ENCODE measurements at regions not wholly inside any gene's neighbourhood (a gene's known extent, or its start where the extent isn't known, plus 50 kb on each side); places are given as distances from the start of the nearest gene placed in this dataset.

DNA sequence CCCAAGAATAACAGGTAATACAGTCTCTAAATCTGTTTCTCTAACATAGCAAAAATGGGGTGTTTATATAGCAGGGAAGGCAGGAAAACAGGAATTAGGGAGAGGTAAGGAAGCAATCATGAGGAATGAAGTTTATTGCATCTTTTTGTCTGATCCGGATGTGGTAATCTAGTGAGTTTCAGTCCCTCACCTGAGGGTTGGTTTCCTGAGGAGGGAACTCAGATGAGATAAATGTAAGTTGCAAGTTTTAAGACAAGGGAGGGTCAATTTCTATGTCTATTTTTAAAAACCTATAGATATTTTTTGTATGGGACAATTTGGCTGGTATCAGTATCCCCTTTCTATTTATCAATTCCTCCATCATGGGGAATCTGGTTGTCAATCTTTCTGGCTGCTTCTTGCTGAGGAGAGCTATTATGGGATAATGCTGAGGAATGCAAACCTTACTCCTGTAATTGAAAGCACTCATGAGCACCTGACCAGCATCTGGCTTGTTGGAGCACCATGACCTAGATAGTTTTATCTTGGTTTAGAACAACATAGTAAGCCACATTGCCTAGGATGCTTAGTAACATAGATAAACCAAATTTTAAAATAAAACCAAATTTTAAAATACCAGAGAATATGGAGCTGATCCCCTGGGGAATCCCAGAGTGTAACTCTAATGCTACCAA, 130.1 kb downstream of the ADAM29 start:
- Histone ChIP-seq H2AFZ (ENCODE audit: control insufficient read depth, low read length) (no peak overlapping the region), H3K27ac (ENCODE audit: control insufficient read depth, insufficient read depth, low read length) (no peak overlapping the region), H3K9ac (ENCODE audit: control insufficient read depth, extremely low read depth, insufficient read depth, low read length) (no peak overlapping the region), H3K79me2 (ENCODE audit: control insufficient read depth, insufficient read depth, low read length) (no peaks in the 10 kb centered on the region), H4K20me1 (ENCODE audit: control insufficient read depth, extremely low read depth, insufficient read depth, low read length) (no peaks in the 10 kb centered on the region), H3K27me3 (ENCODE audit: control insufficient read depth, extremely low read depth, insufficient read depth, low read length) (no peaks in the 10 kb centered on the region), H3K9me1 (ENCODE audit: control insufficient read depth, extremely low read depth, insufficient read depth, low read length) (no peaks in the 10 kb centered on the region), H3K4me2 (ENCODE audit: control insufficient read depth, extremely low read depth, insufficient read depth, low read depth, low read length) (no peak overlapping the region), H3K9me3 (ENCODE audit: control insufficient read depth, low read depth, low read length) (no peaks in the 10 kb centered on the region), H3K4me3 (ENCODE audit: control insufficient read depth in 2 of 3, extremely low read depth in 1 of 3, insufficient read depth in 2 of 3, low read depth in 1 of 3, low read length in 3 of 3) (no peak overlapping the region), H3K4me1 (ENCODE audit: control insufficient read depth, extremely low read depth, insufficient read depth, low read length) (no peaks in the 10 kb centered on the region), H3K36me3 (ENCODE audit: control insufficient read depth in 2 of 2, extremely low read depth in 1 of 2, insufficient read depth in 2 of 2, low read length in 2 of 2) (no peaks in the 10 kb centered on the region)
- TF ChIP-seq, protein P1, sequence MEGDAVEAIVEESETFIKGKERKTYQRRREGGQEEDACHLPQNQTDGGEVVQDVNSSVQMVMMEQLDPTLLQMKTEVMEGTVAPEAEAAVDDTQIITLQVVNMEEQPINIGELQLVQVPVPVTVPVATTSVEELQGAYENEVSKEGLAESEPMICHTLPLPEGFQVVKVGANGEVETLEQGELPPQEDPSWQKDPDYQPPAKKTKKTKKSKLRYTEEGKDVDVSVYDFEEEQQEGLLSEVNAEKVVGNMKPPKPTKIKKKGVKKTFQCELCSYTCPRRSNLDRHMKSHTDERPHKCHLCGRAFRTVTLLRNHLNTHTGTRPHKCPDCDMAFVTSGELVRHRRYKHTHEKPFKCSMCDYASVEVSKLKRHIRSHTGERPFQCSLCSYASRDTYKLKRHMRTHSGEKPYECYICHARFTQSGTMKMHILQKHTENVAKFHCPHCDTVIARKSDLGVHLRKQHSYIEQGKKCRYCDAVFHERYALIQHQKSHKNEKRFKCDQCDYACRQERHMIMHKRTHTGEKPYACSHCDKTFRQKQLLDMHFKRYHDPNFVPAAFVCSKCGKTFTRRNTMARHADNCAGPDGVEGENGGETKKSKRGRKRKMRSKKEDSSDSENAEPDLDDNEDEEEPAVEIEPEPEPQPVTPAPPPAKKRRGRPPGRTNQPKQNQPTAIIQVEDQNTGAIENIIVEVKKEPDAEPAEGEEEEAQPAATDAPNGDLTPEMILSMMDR (optimal IDR thresholded peaks at IDR 0.05 in 1 of 3, IDR thresholded peaks at IDR 0.05 in 1 of 3, conservative IDR thresholded peaks at IDR 0.05 in 1 of 3; ENCODE audit: extremely low read depth in 1 of 3, insufficient read depth in 2 of 3, low read length in 3 of 3): no peak
- no peak for TF ChIP-seq EZH2 (IDR thresholded peaks at IDR 0.05; ENCODE audit: low read length)
- FAIRE-seq (no peak), DNase-seq (ENCODE audit: low read depth, low spot score) (no peak)
- dilution Hi-C loops (cut with MboI; ENCODE audit: extremely low pct_ligation_motif_present, low sequenced_read_pairs): no loop called here

DNA sequence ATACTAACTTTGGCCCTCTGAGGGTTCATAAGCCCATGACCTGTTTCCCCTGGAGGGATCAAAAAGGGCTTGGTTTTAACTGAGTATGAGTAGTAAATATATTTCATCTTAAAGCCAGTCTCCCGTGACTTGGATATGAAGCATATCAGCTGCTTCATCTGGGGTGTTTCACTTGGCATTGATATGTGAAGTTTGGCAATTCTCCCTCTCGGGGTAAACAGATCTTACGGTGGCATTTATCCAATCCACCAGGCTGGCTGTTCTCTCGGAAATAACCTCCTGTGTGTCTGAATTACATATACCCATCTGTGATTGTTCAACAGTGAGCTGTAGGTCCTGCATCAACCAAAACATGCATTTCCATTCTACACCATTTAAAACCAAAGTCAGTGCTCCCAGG, 130.7 kb downstream of the ADAM29 start:
- Histone ChIP-seq H2AFZ (ENCODE audit: control insufficient read depth, low read length) (no peak overlapping the region), H3K9ac (ENCODE audit: control insufficient read depth, extremely low read depth, insufficient read depth, low read length) (no peak overlapping the region), H3K4me3 (ENCODE audit: control insufficient read depth in 2 of 3, extremely low read depth in 1 of 3, insufficient read depth in 2 of 3, low read depth in 1 of 3, low read length in 3 of 3) (no peak overlapping the region), H3K9me1 (ENCODE audit: control insufficient read depth, extremely low read depth, insufficient read depth, low read length) (no peaks in the 10 kb centered on the region), H3K4me1 (ENCODE audit: control insufficient read depth, extremely low read depth, insufficient read depth, low read length) (no peaks in the 10 kb centered on the region), H3K9me3 (ENCODE audit: control insufficient read depth, low read depth, low read length) (no peaks in the 10 kb centered on the region), H3K36me3 (ENCODE audit: control insufficient read depth in 2 of 2, extremely low read depth in 1 of 2, insufficient read depth in 2 of 2, low read length in 2 of 2) (no peaks in the 10 kb centered on the region), H3K27ac (ENCODE audit: control insufficient read depth, insufficient read depth, low read length) (no peak overlapping the region), H3K79me2 (ENCODE audit: control insufficient read depth, insufficient read depth, low read length) (no peaks in the 10 kb centered on the region), H4K20me1 (ENCODE audit: control insufficient read depth, extremely low read depth, insufficient read depth, low read length) (no peaks in the 10 kb centered on the region), H3K4me2 (ENCODE audit: control insufficient read depth, extremely low read depth, insufficient read depth, low read depth, low read length) (no peak overlapping the region), H3K27me3 (ENCODE audit: control insufficient read depth, extremely low read depth, insufficient read depth, low read length) (no peaks in the 10 kb centered on the region)
- TF ChIP-seq EZH2 (IDR thresholded peaks at IDR 0.05; ENCODE audit: low read length): no peak
- DNase-seq (ENCODE audit: low read depth, low spot score) (no peak), FAIRE-seq (no peak)
- dilution Hi-C loops (cut with MboI; ENCODE audit: extremely low pct_ligation_motif_present, low sequenced_read_pairs): no loop called here

DNA sequence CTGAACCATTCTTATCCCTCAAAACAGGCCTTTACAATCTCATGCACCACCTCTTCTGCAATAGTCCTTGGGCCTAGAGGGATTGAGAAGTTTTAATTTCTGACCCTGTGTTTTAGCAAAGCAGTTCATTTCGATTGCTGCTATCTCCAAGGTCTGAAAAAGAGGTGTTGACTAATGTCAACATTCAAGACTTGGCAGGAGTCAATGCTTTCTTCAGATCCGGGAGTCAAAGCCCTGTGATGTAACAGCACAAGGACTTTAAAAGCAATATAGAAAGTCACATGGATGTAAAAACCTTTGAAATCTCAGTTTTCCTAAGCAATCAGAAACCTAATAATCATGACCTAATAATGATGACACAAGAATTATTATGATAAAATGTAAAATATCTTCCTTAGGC, 133.8 kb downstream of the ADAM29 start:
- Histone ChIP-seq H2AFZ (ENCODE audit: control insufficient read depth, low read length) (no peak overlapping the region), H3K9ac (ENCODE audit: control insufficient read depth, extremely low read depth, insufficient read depth, low read length) (no peak overlapping the region), H3K36me3 (ENCODE audit: control insufficient read depth in 2 of 2, extremely low read depth in 1 of 2, insufficient read depth in 2 of 2, low read length in 2 of 2) (no peaks in the 10 kb centered on the region), H3K4me1 (ENCODE audit: control insufficient read depth, extremely low read depth, insufficient read depth, low read length) (no peaks in the 10 kb centered on the region), H3K9me3 (ENCODE audit: control insufficient read depth, low read depth, low read length) (no peaks in the 10 kb centered on the region), H3K27ac (ENCODE audit: control insufficient read depth, insufficient read depth, low read length) (no peak overlapping the region), H3K4me2 (ENCODE audit: control insufficient read depth, extremely low read depth, insufficient read depth, low read depth, low read length) (no peak overlapping the region), H3K9me1 (ENCODE audit: control insufficient read depth, extremely low read depth, insufficient read depth, low read length) (no peaks in the 10 kb centered on the region), H4K20me1 (ENCODE audit: control insufficient read depth, extremely low read depth, insufficient read depth, low read length) (no peaks in the 10 kb centered on the region), H3K4me3 (ENCODE audit: control insufficient read depth in 2 of 3, extremely low read depth in 1 of 3, insufficient read depth in 2 of 3, low read depth in 1 of 3, low read length in 3 of 3) (no peak overlapping the region), H3K79me2 (ENCODE audit: control insufficient read depth, insufficient read depth, low read length) (no peaks in the 10 kb centered on the region), H3K27me3 (ENCODE audit: control insufficient read depth, extremely low read depth, insufficient read depth, low read length) (no peaks in the 10 kb centered on the region)
- dilution Hi-C loops (cut with MboI; ENCODE audit: extremely low pct_ligation_motif_present, low sequenced_read_pairs): no loop called here
- DNase-seq (ENCODE audit: low read depth, low spot score) (no peak), FAIRE-seq (no peak)
- TF ChIP-seq, protein P1 (optimal IDR thresholded peaks at IDR 0.05 in 1 of 3, IDR thresholded peaks at IDR 0.05 in 1 of 3, conservative IDR thresholded peaks at IDR 0.05 in 1 of 3; ENCODE audit: extremely low read depth in 1 of 3, insufficient read depth in 2 of 3, low read length in 3 of 3): no peak
- TF ChIP-seq EZH2 (IDR thresholded peaks at IDR 0.05; ENCODE audit: low read length): no peak

Data from keratinocyte (primary cell).